Right atrium auricular region (tissue), 2 donors: ENCODE measurements at regions not wholly inside any gene's neighbourhood (a gene's known extent, or its start where the extent isn't known, plus 50 kb on each side); places are given as distances from the start of the nearest gene placed in this dataset.

Source experiments
- DNase-seq: peaks from one replicate; pipeline ENCODE4 v3.0.0-alpha.2; 2019; ENCODE audit warnings: low spot score
- H3K27ac ChIP-seq, 2 donors: fragments of 200-600 bp; sonication (generic); 1 replicate in 1 of 2; 2 replicates in 1 of 2; pipeline ENCODE4 v1.5.1; 2016 to 2019
- H3K27me3 ChIP-seq, 2 donors: fragments of 200-600 bp; sonication (generic); one replicate each; pipeline versions ENCODE4 v1.5.1 to v1.6.0; 2017 to 2019
- H3K36me3 ChIP-seq: fragments of 200-600 bp; sonication (generic); one replicate; pipeline ENCODE4 v1.5.1; 2016
- H3K4me1 ChIP-seq, 2 donors: fragments of 200-600 bp; sonication (generic); one replicate each; pipeline versions ENCODE4 v1.5.1 to v1.6.0; 2017 to 2019
- H3K4me3 ChIP-seq, 2 donors: fragments of 200-600 bp; sonication (generic); 1 replicate in 1 of 2; 2 replicates in 1 of 2; pipeline ENCODE4 v1.5.1; 2017 to 2019; ENCODE audit warnings: mild to moderate bottlenecking in 1 of 2, moderate library complexity in 1 of 2
- H3K9me3 ChIP-seq, 2 donors: fragments of 200-600 bp; sonication (generic); one replicate each; pipeline ENCODE4 v1.5.1; 2019
- TF ChIP-seq, protein P1 (sequence below), 2 donors: fragments of 200-600 bp; sonication (generic); IDR thresholded peaks; one replicate each; pipeline ENCODE4 v1.5.1; 2019; ENCODE audit warnings: antibody characterized with exemption in 2 of 2

DNA sequence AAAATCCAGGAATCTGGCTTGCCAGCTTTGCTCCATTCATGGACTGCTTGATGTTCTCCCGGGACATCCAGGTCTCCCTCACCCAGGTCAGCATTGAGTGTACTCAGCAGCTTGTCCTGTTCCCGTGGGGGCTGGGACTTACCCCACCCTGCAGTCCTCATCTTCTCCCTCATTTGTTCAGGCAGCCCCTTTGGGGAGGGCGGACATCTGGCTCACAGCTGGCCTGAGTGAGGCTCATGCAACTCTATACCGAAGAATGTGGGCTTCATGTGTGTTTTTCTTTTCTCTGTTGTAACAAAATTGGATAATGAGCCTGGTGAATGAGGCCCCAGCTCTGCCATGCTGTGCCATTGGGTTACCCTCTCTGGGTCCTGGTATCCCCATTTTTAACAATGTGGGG, 227.7 kb upstream of the TENM4 start:
- TF ChIP-seq, protein P1, sequence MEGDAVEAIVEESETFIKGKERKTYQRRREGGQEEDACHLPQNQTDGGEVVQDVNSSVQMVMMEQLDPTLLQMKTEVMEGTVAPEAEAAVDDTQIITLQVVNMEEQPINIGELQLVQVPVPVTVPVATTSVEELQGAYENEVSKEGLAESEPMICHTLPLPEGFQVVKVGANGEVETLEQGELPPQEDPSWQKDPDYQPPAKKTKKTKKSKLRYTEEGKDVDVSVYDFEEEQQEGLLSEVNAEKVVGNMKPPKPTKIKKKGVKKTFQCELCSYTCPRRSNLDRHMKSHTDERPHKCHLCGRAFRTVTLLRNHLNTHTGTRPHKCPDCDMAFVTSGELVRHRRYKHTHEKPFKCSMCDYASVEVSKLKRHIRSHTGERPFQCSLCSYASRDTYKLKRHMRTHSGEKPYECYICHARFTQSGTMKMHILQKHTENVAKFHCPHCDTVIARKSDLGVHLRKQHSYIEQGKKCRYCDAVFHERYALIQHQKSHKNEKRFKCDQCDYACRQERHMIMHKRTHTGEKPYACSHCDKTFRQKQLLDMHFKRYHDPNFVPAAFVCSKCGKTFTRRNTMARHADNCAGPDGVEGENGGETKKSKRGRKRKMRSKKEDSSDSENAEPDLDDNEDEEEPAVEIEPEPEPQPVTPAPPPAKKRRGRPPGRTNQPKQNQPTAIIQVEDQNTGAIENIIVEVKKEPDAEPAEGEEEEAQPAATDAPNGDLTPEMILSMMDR (IDR thresholded peaks at IDR 0.05) = no peak
- DNase-seq = no peak

DNA sequence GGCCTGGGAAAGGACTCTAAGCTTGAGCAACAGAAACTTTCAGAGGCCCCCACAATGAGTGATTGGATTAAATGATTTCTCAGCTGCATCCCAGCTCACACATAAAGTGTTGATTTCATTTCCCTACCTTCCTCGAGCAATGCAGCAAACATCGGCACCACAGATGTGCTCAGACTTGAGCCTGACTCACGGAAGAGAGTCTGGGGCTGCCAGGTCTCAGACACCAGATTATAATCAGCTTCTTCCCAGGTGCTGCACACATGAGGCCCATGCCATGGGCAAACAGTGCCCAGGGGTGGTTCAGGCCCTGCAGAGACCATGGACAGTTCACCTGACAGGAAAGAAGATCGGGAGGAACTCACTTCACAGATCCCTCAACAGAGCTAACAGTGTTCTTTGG, 226.6 kb upstream of the TENM4 start:
- Histone ChIP-seq H3K27ac (no peak overlapping the region), H3K4me1 (no peaks in the 10 kb centered on the region), H3K9me3 (no peaks in the 10 kb centered on the region), H3K4me3 (no peak overlapping the region), H3K36me3 (no peaks in the 10 kb centered on the region), H3K27me3 (no peaks in the 10 kb centered on the region)
- DNase-seq = no peak
- TF ChIP-seq, protein P1 (IDR thresholded peaks at IDR 0.05) = no peak

More for the DNA sequence above, 227.7 kb upstream of the TENM4 start:
- Histone ChIP-seq H3K9me3 (no peaks in the 10 kb centered on the region), H3K4me1 (no peaks in the 10 kb centered on the region), H3K27me3 (no peaks in the 10 kb centered on the region), H3K27ac (no peak overlapping the region), H3K36me3 (no peaks in the 10 kb centered on the region), H3K4me3 (no peak overlapping the region)

DNA sequence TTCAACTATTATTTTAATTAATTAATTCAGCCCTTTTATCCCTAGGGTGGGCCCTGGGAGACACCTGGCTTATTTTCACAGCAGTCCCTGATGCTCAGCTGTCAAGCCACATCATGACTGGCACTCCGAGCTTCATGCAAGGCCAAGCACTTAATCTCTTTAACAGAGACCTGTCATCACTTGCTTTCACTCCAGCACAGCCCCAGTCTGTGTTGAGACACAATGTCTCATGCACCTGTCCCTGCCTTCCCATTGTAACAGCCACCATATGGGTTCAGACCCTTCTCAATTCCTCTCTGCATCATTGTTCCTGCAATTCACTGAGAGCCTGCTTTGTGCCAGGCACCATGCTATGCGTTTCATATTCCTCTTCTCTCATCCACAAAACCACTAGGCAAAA, 222.2 kb upstream of the TENM4 start:
- no peak overlapping the region for H3K4me3 ChIP-seq
- H3K27ac ChIP-seq = no peak overlapping the region
- H3K36me3 ChIP-seq = no peaks in the 10 kb centered on the region
- DNase-seq = no peak
- no peaks in the 10 kb centered on the region for H3K4me1 ChIP-seq
- H3K9me3 ChIP-seq = no peaks in the 10 kb centered on the region
- no peaks in the 10 kb centered on the region for H3K27me3 ChIP-seq
- TF ChIP-seq, protein P1 (IDR thresholded peaks at IDR 0.05) = no peak

DNA sequence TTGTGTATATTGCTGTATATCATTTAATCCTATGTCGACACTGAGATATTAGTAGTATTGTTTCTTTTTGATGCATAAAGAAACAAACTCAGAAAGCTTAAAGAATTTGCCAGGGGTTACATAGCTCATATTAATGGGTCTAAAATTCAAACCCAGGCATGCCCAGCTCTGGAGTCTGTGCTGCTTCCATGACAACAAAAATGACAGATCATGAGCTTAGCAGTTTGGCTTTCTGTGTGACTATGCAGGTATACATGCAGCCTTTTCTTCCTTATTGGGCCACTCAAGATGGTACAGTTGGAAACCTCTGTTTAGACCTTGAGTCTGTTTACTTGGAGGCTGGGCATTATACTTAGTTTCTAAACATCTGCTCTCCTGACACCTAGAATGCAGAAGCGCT, 220.5 kb upstream of the TENM4 start:
- Histone ChIP-seq H3K27ac (no peak overlapping the region), H3K36me3 (no peaks in the 10 kb centered on the region), H3K9me3 (no peaks in the 10 kb centered on the region), H3K4me3 (no peak overlapping the region), H3K4me1 (no peaks in the 10 kb centered on the region), H3K27me3 (no peaks in the 10 kb centered on the region)
- TF ChIP-seq, protein P1 (IDR thresholded peaks at IDR 0.05) = no peak
- no peak for DNase-seq

DNA sequence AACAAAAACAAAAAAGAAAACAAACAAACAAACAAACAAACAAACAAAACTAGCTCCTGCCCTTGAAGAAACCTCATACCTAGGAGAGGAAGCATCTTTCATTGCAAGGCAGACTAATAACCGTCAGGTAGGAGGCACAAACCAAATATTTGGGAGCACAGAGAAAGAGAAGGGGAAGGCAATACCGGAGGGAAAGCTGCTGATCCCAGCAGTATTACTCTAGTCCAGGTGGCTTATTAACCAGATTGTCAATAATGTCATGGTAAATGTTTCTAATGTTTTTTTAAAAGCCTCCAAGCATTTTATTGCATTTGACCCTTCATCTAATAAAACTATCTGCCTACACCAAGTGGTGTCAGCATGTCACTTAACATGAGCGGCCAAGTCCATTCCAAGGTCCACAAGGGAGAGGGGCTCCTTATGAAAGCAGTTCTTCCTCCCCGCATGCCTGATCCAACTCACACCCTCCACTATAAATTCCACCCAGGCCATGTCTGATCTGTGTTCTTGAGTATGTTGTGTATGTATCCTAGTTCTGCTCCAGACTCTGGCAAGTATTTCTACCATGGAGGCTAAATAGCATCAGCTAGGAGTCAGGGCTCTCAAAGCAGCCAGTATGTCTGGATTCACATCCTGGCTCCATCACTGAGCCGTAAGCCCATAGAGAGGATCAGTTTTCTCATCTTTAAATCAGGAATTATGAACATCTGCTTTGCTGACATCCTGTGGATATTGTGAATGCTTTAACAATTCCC, 208.1 kb upstream of the TENM4 start:
- H3K4me3 ChIP-seq = no peak overlapping the region
- no peaks in the 10 kb centered on the region for H3K4me1 ChIP-seq
- H3K9me3 ChIP-seq = no peaks in the 10 kb centered on the region
- TF ChIP-seq, protein P1 (IDR thresholded peaks at IDR 0.05) = no peak
- no peak for DNase-seq
- no peaks in the 10 kb centered on the region for H3K27me3 ChIP-seq
- no peak overlapping the region for H3K27ac ChIP-seq
- H3K36me3 ChIP-seq = no peaks in the 10 kb centered on the region

DNA sequence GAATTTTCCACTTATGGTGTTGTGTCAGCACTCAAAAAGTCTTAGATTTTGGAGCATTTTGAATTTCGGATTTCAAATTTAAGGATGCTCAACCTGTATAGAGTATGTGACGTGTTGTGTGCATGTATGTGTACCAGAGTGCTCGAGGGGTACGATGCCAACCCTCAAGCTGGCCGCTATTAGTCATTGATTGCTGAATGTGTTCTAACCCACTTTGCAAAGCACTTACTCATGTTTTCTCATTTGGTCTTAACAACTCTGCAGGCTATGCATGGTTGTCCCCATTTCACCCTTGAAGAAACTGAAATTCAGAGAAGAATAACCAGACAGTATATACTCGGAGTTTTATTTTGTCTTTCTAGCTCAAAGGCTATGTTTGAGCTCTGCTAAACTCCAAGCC, 196.4 kb upstream of the TENM4 start:
- no peak overlapping the region for H3K27ac ChIP-seq
- H3K36me3 ChIP-seq = no peaks in the 10 kb centered on the region
- no peak for DNase-seq
- no peaks in the 10 kb centered on the region for H3K9me3 ChIP-seq
- no peaks in the 10 kb centered on the region for H3K4me1 ChIP-seq
- no peak overlapping the region for H3K4me3 ChIP-seq
- TF ChIP-seq, protein P1 (IDR thresholded peaks at IDR 0.05) = no peak
- no peaks in the 10 kb centered on the region for H3K27me3 ChIP-seq
